Endothelial cell of hepatic sinusoid (primary cell): ENCODE measurements at regions not wholly inside any gene's neighbourhood (a gene's known extent, or its start where the extent isn't known, plus 50 kb on each side); places are given as distances from the start of the nearest gene placed in this dataset.

Experiments
- in situ Hi-C: cut with HindIII; loops from 2 replicates; pipeline ENCODE4 v1.10.0; 2017; ENCODE audit warnings: low sequenced_read_pairs

DNA sequence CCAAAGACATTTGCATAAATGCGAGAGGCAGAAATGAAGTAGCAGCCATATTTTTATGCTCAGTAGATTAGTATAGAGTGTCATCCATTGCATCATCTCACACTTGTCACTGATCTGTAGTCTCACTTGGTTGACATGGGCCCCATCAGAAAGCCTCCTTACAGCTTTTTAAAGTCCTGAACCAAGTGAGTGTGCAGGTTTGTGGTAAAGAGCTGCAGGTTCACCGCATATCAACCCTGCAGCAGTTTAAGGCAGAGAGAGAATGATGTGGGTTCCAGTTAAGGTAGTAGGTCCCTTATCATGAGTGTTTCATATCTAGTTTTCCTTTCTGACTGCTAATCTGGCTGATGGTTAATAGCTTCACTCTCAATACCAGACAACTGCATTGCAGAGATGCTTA is 1080.3 kb downstream of the NR2F1-AS1 start:
- in situ Hi-C loops = no loop called here

DNA sequence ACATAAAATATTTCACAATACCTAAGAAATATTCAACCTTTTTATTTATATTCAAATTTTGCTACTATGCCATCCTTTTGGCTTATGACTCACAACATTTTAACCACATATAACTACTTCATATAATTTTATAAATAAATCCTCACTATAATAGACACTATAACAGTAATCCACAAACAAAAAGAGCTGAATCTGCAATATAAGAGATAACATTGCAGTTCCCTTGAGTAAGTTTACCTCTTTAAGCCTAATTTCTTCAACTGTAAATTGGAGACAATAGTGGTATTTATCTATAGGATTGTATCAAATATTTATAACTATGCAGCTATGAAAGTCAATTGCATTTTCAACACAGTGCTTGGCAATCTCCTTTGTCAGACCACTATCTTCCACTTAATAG is 1084.5 kb downstream of the NR2F1-AS1 start:
- in situ Hi-C loops = no loop called here

DNA sequence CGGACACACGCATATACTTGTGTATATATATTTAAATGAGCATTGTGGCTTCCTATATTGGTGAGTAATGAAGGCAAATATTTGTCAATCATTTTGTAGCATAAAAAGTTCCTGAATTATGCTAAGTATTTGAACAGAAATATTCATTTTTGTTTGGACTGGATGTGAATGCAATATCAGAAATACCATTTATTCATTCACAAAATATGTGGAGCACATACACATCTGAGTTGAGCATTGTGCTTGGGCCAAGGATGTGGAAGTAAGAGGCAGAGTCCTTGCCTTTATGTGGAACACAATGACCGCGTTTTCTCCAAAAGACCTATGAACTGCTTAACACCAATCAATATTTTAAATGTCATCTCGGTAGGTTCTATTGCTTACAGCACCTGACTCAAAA is 1086.5 kb downstream of the NR2F1-AS1 start:
- in situ Hi-C loops = no loop called here

DNA sequence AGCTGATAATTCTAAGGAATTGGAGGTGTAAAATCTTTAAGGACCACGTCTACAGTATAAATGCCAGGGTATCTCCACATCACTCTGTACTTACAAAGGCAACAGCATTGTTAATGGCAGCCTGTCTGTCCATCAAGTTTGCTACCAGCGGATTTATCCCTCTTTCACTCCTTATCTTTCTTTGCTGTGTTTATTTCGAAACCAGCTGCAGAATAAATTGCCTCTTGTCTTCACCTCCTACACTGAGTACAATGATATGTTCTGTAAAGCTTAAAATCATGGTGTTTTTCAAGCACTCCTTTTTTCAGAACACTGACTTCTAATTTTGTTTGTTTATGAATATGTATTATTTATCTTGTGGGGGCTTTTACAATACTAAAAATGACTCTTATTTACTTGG is 1088.1 kb downstream of the NR2F1-AS1 start:
- in situ Hi-C loops = no loop called here

DNA sequence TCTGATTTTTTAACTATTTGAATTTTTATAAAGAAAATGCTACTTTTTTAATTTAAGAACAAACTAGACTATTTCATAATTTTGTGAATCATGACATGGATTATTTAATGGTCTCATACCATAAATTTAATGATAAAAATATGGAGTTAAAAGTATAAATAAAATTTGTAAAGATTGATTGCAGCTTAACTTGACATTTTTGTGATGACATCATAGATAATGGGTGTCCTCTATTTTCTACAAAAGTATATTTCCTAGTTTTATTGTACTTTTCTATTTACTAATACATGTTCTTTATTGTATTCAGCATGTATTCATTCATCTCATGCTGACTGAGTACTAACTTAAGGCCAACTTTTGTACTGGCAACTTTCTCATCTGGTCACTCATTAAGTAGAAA is 1096.5 kb downstream of the NR2F1-AS1 start:
- in situ Hi-C loops = no loop called here

DNA sequence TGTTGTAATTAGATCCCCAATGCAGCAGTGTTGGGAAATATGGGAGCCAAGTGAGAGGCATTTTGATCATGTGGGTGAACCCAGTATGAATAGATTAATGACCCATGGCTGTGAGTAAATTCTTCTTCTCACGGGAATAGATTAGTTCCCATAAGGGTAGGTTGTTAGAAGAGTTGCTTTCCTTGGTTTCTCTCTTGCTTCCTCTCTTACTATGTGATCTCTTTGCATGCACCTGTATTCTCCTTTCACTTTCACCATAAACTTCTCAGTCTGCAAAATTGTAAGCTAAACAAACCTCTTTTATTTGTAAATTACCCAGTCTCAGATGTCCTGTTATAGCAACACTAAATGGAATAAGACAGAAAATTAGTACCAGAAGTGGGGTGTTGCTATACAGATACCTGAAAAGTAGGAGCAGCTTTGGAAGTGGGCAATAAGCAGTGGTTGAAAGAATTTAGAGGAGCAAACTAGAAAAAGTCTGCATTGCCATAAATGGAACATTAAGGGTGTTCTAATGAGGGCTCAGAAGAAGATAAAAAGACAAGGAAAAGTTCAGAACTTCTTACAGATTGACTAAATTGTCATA is 1090.0 kb upstream of the ARRDC3 start:
- in situ Hi-C loops = loop anchor here (5.0 kb wide), 1 partner anchor 34 kb away; no protein-coding TSS in a partner anchor

DNA sequence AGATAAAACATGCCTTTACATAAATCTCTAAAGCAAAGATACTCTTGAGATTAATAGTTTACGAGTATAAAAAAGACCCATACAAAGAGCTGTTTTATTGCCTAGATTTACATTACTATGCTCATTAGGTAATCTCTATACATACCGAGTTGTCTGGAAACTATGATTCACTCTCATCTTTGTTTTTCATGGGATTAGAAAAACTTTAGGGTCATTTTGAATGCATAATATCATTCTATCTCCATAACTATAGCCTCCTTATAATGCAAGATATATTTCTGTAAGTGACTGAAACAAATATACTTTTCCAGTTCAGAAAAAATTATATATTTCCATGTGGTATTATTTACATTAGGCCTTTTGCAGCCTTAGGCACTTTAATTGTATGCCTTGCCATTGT is 1088.7 kb upstream of the ARRDC3 start:
- in situ Hi-C loops = loop anchor here (5.0 kb wide), 1 partner anchor 35 kb away; no protein-coding TSS in a partner anchor

DNA sequence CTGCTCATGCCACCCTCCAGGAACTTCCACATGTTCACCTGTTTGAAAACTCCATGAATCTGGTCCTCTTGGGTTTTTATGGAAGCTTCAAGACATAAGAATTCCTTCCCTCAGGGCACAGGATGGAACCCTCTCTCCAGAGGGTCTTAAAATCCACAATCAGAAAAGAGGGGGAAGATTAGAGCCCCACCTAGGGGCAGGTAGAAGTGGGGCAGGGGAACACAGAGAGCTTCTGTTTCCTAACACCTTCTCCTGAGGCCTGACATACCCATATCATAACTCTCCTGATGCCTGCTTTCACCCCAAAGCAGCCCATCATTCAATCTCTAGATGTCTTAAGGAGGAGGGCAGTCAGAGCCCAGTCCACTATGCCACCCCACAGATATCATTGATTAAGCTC is 1087.7 kb upstream of the ARRDC3 start:
- in situ Hi-C loops = loop anchor here (5.0 kb wide), 1 partner anchor 37 kb away; no protein-coding TSS in a partner anchor

DNA sequence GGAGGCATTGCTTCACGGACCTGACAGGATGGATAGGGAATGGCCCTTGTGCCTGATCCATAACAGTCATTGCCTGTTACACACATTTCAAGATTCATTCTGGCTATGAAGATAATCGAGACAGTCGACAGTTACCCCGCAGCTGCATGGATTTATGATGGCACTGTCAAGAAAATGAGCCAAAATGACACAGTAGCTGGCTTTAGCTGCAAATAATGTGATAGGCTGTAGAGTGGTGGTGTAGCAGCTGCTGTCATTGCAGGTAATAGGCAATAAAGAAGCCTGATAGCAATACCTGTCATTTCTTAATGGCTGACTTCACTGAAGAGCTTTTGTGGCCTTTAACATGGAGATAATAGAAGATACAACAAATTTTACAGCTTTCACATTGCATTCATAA is 1085.2 kb upstream of the ARRDC3 start:
- in situ Hi-C loops = no loop called here

DNA sequence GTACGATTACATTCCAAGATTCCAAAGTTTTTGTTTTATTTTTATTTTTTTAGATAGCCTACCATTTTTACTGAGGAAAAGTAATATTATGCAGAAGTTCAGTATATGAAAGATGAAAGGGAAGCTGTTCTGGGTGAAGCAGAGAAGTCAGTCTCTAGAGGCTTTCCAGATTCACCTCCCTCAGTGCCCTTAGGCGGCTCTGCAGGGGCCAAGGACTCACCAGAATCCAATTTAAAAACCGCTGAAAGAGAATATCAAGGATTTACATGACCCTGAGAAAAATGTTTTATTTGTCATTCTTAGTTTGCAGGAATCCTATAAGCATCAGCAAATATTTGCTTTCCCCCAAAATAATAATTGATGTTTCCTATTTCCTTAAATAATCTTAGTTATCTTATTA is 1084.6 kb upstream of the ARRDC3 start:
- in situ Hi-C loops = no loop called here

DNA sequence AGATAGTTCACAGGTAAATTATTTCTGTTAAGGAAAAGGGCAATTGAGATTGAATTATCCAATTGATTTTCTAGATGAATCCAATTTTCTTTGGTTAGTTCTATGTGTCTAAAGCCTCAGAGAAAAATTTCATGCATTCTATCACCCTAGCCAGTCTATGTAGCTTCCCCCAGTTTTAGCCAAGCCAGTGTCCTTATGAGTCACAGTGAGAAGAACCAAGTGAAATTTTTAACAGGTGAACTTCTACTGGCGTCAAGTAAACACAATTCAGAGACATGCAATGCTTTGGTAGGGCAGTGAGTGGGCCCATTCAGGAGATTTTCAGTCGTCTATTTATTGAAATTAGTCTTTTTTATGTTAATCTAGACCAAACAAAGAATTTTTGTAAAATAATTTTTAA is 1077.4 kb upstream of the ARRDC3 start:
- in situ Hi-C loops = no loop called here

DNA sequence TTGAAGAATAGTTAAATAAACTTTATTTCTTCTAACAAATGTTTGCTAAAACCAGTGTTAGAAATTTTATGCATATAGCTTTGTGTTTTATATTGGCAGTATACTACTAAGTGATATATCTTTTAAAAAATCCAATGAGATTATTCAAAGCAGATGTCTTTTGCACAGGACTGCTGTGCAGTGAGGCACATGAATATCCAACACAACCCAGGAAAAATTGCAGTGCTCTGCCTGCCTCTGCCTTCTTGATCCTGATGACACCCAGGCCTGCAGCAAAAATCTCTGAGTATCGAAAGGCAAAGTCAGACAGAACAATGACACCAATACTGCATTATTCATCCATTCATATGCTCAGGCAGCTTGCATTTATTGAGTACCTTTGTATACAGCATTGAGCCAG is 1076.5 kb upstream of the ARRDC3 start:
- in situ Hi-C loops = no loop called here

DNA sequence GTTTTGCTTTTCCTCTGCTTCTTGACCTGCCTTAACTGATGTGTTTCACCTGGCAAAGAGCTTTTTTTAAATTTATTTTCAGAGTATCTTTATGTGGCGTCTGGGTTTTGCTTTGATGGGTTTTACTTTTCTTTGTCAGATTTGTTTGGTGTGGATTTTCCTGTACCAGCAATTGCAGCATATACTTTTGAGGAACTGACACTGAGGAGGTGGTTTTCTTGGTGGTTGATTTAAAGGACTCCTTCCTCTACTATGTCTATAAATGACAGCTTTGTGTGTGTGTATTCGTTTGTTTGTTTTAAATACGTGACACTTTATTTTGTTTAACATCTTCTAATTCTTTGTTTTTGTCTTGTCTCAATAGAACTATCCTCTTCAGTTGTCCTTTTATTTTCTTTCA is 1071.9 kb upstream of the ARRDC3 start:
- in situ Hi-C loops = no loop called here

DNA sequence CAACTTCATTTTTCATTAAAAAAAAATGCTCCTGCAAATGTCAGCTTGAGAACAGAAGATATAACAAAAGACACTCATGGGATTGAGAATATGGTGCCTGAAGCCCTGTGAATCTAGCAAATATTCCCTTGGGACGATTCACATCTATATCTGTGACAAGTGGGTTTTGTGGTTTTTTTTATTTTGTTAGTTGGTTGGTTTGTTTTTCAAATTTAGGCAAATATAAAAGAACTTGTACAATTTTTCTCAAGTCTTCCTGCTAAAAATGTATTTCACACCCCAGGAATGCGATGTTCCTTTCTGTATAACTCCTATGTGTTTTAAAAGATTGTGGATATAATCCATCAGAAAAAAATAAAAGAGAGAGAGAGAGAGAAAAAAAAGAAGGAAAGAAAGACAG is 1061.8 kb upstream of the ARRDC3 start:
- in situ Hi-C loops = no loop called here

DNA sequence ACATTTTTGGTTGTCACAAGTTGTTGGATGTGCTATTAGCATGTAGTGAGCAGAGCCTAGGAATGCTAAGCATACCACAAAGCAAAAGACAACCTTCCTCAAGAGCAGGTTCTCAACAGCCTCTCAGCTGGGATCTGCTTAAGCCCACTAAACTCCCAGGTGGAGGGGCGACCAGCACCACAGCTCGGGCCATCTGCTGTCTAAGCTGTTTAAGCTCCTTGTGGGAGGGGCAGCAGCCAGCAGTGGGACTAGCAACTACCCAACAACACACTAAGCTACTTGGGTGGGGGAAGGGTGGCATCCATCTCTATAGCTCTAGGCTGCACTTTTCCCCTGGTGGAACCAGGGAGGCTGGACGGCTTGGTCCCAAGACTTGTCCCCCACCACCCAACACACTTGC is 1052.7 kb upstream of the ARRDC3 start:
- in situ Hi-C loops = no loop called here

DNA sequence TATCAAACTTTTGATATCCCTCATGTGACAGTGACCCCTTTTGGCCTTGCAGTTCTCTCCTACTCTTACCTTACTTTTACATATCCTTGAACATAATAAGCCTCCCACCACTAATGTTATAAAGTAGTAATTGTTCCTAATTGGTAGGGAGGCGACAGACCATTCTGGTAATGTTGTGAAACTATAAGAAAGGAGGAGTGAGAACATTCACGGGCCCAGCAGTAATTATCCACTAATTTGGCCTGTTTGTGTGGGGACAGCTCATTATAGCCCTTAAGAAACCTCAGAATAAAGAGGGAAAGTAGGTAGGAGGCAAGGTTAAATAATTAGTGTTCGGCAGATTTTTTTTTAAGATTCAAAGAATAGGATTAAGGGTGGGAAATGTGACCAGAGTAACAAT is 1046.5 kb upstream of the ARRDC3 start:
- in situ Hi-C loops = no loop called here

DNA sequence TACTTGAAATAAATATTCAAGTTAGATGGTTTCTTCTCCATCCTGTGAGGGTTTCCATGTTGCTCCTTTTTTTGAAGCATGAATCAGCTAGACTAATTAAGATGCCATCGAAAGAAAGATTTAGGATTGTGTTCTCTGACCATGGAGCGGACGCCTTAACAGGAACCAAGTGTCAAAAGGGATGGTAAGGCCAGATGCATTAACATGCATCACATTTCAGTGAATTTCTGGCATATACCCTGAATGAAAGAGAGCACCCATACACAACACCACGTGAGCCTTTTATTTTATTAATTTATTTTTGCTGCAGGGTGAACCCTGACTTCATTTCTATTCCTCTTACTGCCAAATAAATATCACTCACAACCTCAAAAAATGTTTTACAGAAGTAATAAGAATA is 1045.3 kb upstream of the ARRDC3 start:
- in situ Hi-C loops = no loop called here

DNA sequence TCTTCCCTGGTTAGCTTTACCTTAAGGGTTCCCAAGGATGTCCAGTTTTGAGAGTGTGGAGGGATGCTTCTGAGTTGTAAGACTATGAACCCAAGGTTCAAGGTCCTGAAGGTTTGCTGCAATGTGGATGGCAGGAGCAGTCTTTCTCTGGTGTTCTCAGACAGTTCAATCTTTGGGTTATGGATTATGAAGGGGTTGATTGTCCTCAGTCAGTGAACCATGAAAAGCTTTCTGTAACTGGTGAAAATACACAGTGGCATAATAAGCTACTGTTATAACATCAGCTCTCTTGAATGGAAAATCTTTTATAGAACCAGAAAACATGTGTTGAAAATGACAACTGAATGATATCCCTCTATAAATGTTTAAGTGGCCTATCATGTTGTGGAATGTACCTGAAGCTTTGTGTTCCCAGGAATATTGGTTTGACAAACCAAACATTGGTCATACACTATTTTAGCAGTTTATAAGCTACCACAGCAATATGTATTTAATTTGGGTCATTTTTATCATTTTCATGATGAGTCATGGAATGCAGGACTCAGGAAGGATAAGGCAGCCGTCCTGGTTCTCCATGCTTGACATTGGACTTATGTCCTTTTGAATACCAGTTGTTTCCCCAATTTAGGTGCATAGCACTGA is 1041.8 kb upstream of the ARRDC3 start:
- in situ Hi-C loops = no loop called here

DNA sequence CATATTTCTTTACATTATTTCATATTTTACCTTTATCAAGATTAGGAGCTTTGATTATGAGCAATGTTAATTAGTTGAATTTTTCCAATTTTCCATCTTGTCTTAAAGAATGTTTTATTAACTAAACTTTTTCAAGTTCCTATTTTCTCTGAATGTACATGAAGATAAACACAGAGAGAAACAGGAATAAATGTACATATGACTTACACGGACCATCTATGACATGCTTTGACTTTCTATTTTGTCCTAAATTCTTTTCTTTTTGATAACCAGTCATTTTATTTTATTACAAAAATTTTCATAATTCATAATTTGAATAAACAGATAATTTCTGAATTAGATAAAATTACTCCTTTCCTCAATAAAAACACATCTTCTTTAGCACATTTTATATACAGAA is 1038.8 kb upstream of the ARRDC3 start:
- in situ Hi-C loops = no loop called here

DNA sequence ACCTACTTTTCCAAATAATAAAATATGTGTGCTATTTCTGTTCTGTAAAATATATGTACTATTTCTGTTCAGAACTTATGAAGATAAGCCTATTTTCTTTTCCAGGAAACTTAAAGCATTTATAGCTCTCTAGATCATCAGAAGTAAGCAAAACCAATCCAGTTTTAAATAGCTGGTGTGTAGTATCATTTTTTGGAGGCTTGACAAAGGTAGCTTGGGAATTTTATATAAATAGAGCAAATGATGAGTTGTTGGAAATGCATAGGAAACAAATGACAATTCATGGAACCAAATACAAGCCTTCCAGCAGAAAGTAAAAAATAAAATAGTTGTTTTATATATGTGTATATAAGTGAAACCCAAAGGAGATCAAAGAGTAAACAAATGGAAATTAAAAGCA is 1038.1 kb upstream of the ARRDC3 start:
- in situ Hi-C loops = no loop called here

DNA sequence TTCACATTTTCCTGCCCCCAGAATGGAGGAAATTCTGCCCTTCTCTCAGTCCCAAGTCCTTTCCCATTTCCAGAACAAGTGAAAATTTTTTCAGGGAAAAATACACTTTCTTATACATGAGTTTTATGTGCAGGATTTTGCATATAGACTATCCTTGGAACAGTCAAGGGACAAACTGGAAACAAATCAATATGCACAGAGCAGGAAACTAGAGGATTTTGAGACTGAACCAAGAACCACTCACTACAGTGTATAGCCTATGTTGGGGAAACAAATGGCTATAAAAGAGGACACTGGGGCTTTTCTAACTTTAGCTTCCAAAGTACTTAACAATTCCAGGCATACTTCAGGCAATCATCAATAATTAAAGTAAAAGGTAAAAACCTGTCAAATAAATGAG is 1036.1 kb upstream of the ARRDC3 start:
- in situ Hi-C loops = no loop called here

DNA sequence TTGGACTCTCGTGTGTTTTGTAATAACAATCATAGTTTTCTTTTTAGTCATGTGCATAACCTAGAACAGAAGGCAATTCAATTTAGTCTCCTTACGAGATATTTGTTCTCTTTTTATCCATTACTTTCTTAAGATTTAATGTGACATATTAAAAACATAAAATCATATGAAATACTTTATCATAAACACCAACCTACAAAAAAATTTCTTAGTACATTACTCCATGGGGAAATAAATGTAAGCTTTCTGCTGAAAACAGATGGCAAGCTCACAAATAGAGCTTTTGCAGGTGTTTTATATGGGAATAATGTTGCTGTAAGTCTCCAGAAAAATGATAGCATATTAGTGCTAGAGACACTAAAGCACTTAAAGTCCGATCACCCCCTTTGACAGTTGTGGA is 1035.2 kb upstream of the ARRDC3 start:
- in situ Hi-C loops = no loop called here

DNA sequence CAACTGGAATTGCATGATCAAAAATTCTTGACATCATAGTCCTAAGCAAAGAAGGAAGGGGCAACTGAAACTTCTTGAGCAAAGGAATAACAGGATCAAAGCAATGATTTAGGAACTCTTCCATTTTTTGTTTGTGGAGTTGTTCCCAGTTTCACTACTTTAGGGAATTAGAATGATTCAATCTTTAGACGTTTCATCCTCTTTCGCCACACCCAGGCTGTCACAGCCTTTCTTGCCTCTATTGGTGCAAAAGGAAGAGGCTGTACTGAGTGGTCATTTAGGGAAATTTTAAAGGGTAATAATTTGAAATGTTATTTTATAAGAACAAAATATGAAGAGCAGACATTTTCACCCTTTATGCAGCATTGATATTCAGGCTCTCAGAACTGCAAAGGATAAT is 1026.0 kb upstream of the ARRDC3 start:
- in situ Hi-C loops = no loop called here
